Progenitor cell of endocrine pancreas (in vitro differentiated cells): ENCODE measurements at regions not wholly inside any gene's neighbourhood (a gene's known extent, or its start where the extent isn't known, plus 50 kb on each side); places are given as distances from the start of the nearest gene placed in this dataset.

Experiments
- DNase-seq: peaks from one replicate; pipeline ENCODE4 v3.0.0; 2021; ENCODE audit warnings: low spot score; ENCODE audit not compliant: unreplicated experiment
- H3K27ac Mint-ChIP-seq: 2 replicates; pipeline ENCODE4 v1.8.0; 2021; ENCODE audit warnings: mild to moderate bottlenecking, moderate library complexity, mixed read lengths
- H3K27me3 Mint-ChIP-seq: 2 replicates; pipeline ENCODE4 v1.8.0; 2021; ENCODE audit warnings: mixed read lengths
- H3K36me3 Mint-ChIP-seq: 2 replicates; pipeline ENCODE4 v1.8.0; 2022; ENCODE audit warnings: mixed read lengths; ENCODE audit not compliant: insufficient read depth
- H3K4me1 Mint-ChIP-seq: 2 replicates; pipeline ENCODE4 v1.8.0; 2021; ENCODE audit warnings: low read depth, mixed read lengths
- H3K4me3 Mint-ChIP-seq: 2 replicates; pipeline ENCODE4 v1.8.0; 2021; ENCODE audit warnings: low read depth, mild to moderate bottlenecking, moderate library complexity, mixed read lengths
- H3K9me3 Mint-ChIP-seq: 2 replicates; pipeline ENCODE4 v1.8.0; 2021; ENCODE audit warnings: low read depth, mixed read lengths
- TF ChIP-seq, protein P1 (sequence below): fragments of 200-600 bp; sonication (generic); IDR thresholded peaks from one replicate; pipeline ENCODE4 v1.5.0; 2021; ENCODE audit warnings: antibody characterized with exemption, mild to moderate bottlenecking; ENCODE audit not compliant: unreplicated experiment

DNA sequence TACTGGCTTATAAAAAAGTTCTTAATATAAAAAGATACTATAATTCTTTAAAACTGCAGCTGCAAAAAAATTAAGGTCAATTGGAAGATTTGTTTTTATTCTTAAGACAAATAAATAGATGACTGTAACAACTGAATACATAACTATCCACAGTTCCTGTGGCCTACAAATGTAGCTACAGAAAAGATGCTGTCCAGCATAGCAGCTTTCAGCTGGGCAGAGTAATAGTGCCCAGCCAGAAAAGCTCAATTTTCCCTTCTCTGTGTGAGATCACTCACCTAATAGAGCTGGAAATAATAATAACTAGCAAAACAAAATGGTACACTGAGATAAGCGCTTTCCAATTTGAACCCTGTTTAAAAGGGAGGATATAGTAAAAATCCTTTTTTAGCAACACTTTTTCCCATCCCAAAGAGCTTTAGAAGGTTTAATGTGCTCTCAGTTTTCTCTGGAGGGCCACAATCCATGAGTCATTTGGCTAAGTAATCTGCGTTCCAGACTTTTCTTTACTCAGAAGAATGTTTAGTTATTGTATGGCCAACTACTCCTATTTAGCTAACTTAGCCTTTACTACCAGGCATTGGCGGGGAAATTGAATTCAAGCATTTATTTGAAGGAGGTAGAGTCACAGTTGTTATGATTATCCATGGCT lies 158.1 kb upstream of the SLC39A10 start:
- Mint-ChIP-seq H3K9me3 (no peaks in the 10 kb centered on the region), H3K27ac (no peak overlapping the region), H3K4me3 (no peak overlapping the region), H3K4me1 (no peaks in the 10 kb centered on the region), H3K36me3 (no peaks in the 10 kb centered on the region), H3K27me3 (peaks cover 3% of the 10 kb centered on the region)
- no peak for DNase-seq
- TF ChIP-seq, protein P1, sequence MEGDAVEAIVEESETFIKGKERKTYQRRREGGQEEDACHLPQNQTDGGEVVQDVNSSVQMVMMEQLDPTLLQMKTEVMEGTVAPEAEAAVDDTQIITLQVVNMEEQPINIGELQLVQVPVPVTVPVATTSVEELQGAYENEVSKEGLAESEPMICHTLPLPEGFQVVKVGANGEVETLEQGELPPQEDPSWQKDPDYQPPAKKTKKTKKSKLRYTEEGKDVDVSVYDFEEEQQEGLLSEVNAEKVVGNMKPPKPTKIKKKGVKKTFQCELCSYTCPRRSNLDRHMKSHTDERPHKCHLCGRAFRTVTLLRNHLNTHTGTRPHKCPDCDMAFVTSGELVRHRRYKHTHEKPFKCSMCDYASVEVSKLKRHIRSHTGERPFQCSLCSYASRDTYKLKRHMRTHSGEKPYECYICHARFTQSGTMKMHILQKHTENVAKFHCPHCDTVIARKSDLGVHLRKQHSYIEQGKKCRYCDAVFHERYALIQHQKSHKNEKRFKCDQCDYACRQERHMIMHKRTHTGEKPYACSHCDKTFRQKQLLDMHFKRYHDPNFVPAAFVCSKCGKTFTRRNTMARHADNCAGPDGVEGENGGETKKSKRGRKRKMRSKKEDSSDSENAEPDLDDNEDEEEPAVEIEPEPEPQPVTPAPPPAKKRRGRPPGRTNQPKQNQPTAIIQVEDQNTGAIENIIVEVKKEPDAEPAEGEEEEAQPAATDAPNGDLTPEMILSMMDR: no peak

DNA sequence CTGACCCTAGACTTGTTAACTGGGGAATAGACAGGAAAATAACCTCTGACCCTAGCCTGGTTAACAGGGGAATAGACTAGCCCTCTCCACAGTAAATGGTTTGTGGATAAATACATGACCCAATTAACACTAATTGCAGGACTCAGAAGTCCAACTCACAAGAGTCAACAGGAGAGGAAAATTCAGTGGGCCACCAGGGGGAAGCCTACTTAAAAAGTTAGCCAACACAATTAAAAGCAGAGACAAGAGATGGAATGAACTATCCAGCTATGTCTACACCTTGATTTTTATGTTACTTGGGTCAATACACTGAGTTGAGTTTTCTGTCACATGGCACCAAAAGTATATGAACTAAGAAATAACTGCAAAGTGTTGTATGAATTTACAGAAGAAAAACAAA lies 158.8 kb upstream of the SLC39A10 start:
- no peak overlapping the region for H3K4me3 Mint-ChIP-seq
- H3K27ac Mint-ChIP-seq: no peak overlapping the region
- H3K4me1 Mint-ChIP-seq: no peaks in the 10 kb centered on the region
- H3K27me3 Mint-ChIP-seq: peaks cover 3% of the 10 kb centered on the region
- no peaks in the 10 kb centered on the region for H3K36me3 Mint-ChIP-seq
- peaks cover 4% of the 10 kb centered on the region for H3K9me3 Mint-ChIP-seq
- no peak for DNase-seq
- TF ChIP-seq, protein P1: peak; percentile 37

DNA sequence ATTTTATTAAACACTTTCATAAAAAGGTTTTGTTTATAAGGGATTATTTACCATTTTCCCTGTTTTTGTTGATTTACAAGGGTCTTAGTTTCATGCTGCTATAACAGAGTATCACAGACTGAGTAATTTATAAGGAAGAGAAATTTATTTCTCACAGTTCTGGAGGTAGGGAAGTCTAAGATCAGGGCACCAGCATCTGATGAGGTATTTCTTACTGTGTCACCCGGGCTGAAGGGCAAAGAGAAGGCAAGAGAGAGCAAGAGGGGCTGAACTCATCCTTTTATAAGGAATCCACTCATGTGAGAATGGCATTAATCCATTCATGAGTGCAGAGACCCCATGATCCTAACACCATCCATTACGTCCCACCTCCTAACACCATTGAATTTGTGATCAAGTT lies 160.0 kb upstream of the SLC39A10 start:
- Mint-ChIP-seq H3K9me3 (peaks cover 4% of the 10 kb centered on the region), H3K4me1 (no peaks in the 10 kb centered on the region), H3K27ac (no peak overlapping the region), H3K27me3 (peaks cover 3% of the 10 kb centered on the region), H3K4me3 (no peak overlapping the region), H3K36me3 (no peaks in the 10 kb centered on the region)
- TF ChIP-seq, protein P1: no peak
- no peak for DNase-seq

DNA sequence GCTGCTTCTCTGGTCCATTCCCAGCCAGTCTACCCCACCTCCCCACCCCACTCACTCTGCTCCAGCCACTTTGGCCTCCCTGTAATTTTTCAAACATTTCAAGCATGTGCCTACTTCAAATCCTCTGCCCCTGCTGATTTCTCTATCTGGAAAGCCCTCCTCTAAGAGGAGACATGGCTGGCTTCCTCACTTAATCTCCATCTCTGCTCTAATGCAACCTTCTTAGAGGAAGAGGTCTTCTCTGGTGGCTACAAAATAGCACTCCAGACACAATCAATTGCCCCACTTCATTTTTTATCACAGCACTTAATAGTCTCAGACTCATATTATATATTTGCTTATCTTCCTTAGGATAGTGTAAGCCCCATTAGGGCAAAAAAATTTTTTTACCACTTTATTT lies 161.1 kb upstream of the SLC39A10 start:
- Mint-ChIP-seq H3K36me3 (no peaks in the 10 kb centered on the region), H3K27ac (no peak overlapping the region)
- TF ChIP-seq, protein P1: no peak

DNA sequence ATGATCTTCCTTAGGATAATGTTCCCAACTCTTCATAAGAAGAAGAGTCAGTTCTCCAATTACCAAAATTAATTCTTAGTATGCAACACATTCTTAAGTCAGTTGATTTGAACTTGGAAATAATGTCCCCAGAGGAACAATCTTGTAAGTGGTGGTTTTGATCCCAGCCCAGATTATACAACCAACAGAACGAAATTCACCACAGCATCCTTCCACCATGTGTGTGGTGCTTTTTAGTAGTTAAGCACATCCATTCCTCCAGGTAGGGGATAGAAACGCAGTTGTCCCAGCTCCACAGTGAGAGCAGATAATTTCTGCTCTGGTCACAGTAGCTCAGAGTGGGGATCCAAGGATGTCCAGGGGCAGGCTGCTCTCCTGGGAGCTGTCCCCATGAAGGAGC lies 161.7 kb upstream of the SLC39A10 start:
- H3K4me1 Mint-ChIP-seq: peaks cover 4% of the 10 kb centered on the region
- H3K27ac Mint-ChIP-seq: no peak overlapping the region
- TF ChIP-seq, protein P1: no peak
- no peaks in the 10 kb centered on the region for H3K36me3 Mint-ChIP-seq
- peaks cover 3% of the 10 kb centered on the region for H3K27me3 Mint-ChIP-seq
- H3K4me3 Mint-ChIP-seq: no peak overlapping the region
- H3K9me3 Mint-ChIP-seq: peaks cover 4% of the 10 kb centered on the region
- no peak for DNase-seq

More for the DNA sequence above, 161.1 kb upstream of the SLC39A10 start:
- Mint-ChIP-seq H3K9me3 (peaks cover 4% of the 10 kb centered on the region), H3K27me3 (peaks cover 3% of the 10 kb centered on the region), H3K4me3 (no peak overlapping the region), H3K4me1 (peaks cover 4% of the 10 kb centered on the region)
- no peak for DNase-seq
